ENCODE measurements at regions not wholly inside any gene's neighbourhood (a gene's known extent, or its start where the extent isn't known, plus 50 kb on each side); places are given as distances from the start of the nearest gene placed in this dataset.

DNA sequence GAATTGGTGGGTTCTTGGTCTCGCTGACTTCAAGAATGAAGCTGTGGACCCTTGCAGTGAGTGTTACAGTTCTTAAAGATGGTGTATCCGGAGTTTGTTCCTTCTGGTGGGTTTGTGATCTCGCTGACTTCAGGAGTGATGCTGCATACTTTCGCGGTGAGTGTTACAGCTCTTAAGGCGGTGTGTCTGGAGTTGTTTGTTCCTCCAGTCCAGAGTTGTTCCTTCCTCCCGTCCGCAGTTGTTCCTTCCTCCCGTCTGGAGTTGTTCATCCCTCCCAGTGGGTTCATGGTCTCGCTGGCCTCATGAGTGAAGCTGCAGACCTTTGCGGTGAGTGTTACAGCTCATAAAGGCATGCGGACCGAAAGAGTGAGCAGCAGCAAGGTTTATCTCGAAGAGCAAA, 159.6 kb upstream of the ADAMTSL1 start:
- TF ChIP-seq SPI1 (IDR thresholded peaks at IDR 0.05; ENCODE audit: borderline replicate concordance, low read depth, low read length): no peak
- TF ChIP-seq ZBTB17 (CRISPR knock-in tag; IDR thresholded peaks at IDR 0.05): no peak
- no peak for TF ChIP-seq ZNF766 (CRISPR knock-in tag; conservative IDR thresholded peaks at IDR 0.05)
- TF ChIP-seq ID3 (CRISPR knock-in tag; IDR thresholded peaks at IDR 0.05): no peak
- TF ChIP-seq ID3 (tag; IDR thresholded peaks at IDR 0.05): no peak
- no peak for TF ChIP-seq EWSR1 (IDR thresholded peaks at IDR 0.05; ENCODE audit: borderline replicate concordance, low read depth, partially characterized antibody)
- no peak for TF ChIP-seq KAT7 (CRISPR knock-in tag; IDR thresholded peaks at IDR 0.05; ENCODE audit: borderline replicate concordance)
- TF ChIP-seq SP1 (CRISPR knock-in tag; IDR thresholded peaks at IDR 0.05): no peak
- TF ChIP-seq FOSL1 (tag; conservative IDR thresholded peaks at IDR 0.05): no peak
- no peak for TF ChIP-seq GATA2 (CRISPR knock-in tag; IDR thresholded peaks at IDR 0.05)
- TF ChIP-seq SMC3 (conservative IDR thresholded peaks at IDR 0.05; ENCODE audit: insufficient read depth, low read depth, low read length): no peak
- TF ChIP-seq YY1 (IDR thresholded peaks at IDR 0.05; ENCODE audit: borderline replicate concordance in 1 of 3, control insufficient read depth in 1 of 3, extremely low read depth in 1 of 3, insufficient read depth in 3 of 3, insufficient read length in 1 of 3, insufficient replicate concordance in 2 of 3, low read depth in 1 of 3, low read length in 2 of 3): no peak
- TF ChIP-seq ELF1 (tag; IDR thresholded peaks at IDR 0.05): no peak
- no peak for TF ChIP-seq POLR2A (conservative IDR thresholded peaks at IDR 0.05)
- no peak for TF ChIP-seq CHD4 (IDR thresholded peaks at IDR 0.05; ENCODE audit: insufficient read depth, insufficient replicate concordance, low read depth, low read length, poor library complexity, severe bottlenecking)

Measured in K562 (cell line).